HL-60/S4 (cell line): ENCODE measurements at regions not wholly inside any gene's neighbourhood (a gene's known extent, or its start where the extent isn't known, plus 50 kb on each side); places are given as distances from the start of the nearest gene placed in this dataset.

Experiments used
- in situ Hi-C: fragments of 300-500 bp; cut with MboI; formaldehyde crosslinking; loops from 2 replicates; pipeline ENCODE4 v1.14.3; 2022; ENCODE audit warnings: low sequenced_read_pairs

DNA sequence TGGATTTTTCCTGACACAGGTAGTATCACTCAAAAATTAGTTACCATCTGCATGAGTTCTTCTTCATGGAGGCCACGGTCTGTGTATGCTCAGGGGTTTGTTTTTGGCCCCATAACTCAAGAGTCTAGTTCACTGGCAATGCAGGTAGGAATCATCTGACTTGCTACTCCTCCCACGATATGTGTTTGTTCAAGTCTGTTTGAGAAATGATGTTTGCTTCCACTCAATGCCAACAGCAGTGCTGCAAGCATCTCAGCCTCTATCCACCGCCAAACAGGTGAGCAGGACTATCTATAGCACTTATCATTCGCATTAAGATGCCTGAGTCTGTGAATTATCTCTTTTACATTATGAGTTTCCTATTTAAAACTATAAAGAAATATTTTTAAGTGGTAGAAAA, 264.8 kb upstream of the PTGER4 start:
- in situ Hi-C loops = no loop called here

- in situ Hi-C loops = no loop called here
Measured at GRCh38 chr5:40413743-40414142, 266.0 kb upstream of the PTGER4 start.

DNA sequence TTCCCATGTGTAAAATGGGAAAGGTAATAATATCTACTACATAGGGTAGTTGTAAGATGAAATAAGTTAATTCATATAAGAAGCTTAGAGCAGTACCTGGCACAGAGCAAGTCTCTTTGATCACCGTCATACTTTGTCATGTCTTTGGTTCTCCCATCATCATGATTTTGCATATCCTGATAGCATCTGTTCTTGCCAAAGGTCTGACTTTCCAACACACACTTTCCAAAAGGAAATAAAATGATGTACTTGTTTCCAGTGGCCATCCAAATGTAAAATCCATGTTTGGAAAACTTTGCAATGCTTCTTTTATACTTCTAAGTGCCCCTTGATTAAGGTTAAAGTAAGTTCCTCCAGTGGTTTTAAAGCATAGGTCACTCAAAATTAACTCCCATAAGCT, 266.9 kb upstream of the PTGER4 start:
- in situ Hi-C loops = no loop called here

GRCh38 chr5:40410964-40411635, 268.6 kb upstream of the PTGER4 start:
- in situ Hi-C loops = no loop called here

DNA sequence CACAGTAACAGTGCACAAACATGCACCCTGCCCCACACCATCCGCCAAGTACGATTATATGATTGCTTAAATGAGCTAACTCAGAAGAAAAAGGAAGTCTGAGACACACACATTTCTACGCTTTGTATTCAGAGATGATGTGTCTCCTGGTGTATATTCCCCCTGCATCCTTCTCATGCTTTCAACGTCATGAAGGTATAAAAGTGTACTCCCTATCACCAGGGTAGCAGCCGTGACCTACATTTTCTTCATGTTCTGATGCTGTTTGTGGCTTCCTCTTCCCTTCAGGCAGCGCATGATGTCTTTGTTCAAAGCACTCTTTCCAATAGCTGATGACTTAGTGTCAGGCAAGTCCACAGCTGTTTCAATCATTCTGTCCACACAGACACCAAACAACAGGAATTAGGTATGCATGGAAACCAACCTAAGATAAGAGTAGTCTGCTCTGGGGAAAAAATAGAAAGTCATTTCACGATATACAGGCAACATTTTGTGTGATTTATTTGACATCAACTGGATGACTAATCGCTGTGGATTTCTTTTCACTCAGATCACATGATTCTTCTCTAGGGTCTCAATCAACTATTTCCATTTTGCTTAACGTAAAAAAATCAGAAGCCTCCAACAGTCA, 269.4 kb upstream of the PTGER4 start:
- in situ Hi-C loops = no loop called here

DNA sequence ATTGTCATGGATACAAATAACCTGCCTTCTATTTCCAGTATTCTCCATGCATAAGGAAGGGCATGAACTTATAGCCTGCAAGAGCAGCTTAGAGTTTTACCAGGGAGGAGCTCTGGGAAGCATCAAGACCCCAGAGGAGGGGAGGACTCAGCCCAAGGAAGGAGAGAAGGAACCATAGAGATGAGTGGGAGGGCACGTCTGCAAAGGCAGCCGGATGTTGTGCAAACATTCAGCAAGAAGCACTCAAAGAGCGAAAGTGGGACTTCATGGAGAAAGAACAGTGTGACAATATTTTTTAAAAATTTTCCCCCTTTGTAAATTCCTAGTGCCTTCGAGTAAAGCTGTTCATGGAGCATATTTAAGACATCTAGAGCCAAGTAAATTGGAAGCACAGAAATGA, 270.1 kb upstream of the PTGER4 start:
- in situ Hi-C loops = no loop called here

GRCh38 chr5:40406741-40407211, 272.9 kb upstream of the PTGER4 start:
- in situ Hi-C loops = no loop called here

GRCh38 chr5:40405996-40406740, 273.5 kb upstream of the PTGER4 start:
- in situ Hi-C loops = no loop called here

DNA sequence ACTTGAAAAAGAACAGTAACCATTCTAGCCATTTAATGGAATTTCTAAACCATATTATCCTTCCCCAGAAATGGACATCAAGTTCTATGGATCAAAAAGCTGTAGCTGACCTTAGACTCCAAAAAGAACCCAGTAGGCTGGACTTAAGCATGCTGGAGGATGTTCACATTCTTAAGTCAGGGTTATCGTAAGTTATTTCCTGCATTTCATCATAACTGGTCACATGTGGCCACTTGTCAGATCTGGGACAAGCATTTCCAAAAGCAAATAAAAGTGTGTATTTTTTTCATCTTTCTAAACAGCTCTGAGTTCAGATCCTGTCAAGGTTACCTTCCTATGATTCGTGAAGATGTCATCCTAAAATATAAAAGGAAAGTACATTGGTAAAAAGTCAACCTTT, 274.5 kb upstream of the PTGER4 start:
- in situ Hi-C loops = no loop called here

GRCh38 chr5:40404613-40405012, 275.1 kb upstream of the PTGER4 start:
- in situ Hi-C loops = no loop called here

DNA sequence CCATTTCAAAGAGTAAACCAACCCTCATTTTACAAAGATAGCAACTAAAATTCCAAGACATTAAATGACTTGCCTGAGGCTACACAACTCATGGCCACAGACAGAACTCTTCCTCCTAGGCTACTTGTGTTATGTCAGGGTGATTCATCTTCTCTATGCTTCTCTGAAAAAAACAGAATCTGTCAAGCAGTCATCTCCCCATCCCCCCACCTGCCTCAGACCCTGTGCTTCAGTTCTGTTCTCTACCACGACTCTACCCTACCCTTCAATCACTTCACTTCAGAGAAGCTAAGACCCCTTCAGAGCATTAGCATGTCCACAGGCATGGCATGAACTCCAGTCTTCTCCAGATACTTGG, 277.7 kb upstream of the PTGER4 start:
- in situ Hi-C loops = no loop called here

DNA sequence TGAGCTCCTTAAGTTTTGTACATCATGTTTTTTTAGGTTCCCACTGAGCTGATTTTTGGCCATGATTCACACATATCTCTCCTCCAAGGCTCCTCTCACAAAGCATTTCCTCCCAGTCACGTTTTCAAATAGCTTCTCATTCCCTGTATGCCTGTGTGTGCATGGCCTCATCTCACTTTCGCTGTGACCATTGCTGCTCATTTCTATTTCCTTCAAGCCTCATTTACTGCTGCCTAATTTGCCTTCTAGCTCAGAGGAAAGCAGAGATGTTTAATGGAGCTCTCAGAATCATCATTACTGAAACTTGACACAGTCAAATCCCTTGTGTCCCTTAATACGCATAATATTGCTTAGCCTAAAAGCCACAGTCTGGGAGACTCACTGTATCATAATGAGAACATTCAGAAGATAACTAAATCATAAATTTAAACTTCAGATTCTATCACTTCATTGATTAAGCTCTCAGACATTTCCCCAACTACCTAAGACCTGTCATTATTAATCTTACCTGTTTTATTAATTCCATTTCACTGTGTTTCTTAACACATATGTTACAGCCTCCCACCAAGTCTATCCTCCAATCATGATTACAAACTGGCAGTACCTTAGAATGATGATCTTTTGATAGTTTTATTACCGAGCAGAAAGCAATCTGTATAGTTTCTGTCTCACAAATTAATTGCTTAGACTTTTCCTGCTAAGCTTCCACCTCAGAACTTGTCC, 278.3 kb upstream of the PTGER4 start:
- in situ Hi-C loops = no loop called here

GRCh38 chr5:40400245-40400644, 279.5 kb upstream of the PTGER4 start:
- in situ Hi-C loops = no loop called here

DNA sequence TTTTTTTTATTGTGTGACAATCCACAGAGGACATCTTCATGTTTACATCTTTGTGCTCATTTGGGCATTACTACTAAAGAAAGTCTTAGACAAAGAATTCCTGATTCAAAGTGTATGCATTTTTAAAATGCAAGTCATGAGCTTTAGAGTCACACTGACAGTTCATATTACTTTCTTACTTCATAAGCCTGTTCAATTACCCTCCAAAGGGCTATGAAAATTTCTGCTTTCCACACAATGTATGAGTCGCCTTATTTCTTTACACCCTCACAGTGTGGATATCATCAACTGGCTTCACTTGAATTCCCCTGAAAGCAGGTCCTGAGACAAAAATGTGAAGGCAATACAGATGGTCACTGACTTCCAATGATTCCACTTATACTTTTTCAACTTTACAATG, 280.4 kb upstream of the PTGER4 start:
- in situ Hi-C loops = no loop called here

DNA sequence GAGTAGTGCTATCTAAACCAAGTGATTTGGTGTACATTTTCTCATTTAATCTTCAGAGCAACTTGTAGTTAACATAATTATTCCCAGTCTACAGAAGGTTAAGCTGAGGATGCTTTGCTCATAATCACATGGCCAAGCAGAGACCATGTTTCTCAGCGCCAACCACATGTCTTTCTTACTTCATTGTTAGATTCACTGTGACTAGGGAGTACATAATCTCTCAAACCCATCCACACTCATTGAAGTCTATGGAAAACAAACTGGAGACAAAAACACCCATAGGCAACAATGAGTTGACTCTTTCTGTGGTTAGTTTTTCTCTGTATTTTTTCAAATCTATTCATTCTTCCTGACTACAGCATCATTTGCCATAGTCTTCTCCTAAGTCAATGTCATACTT, 281.7 kb upstream of the PTGER4 start:
- in situ Hi-C loops = no loop called here

- in situ Hi-C loops = no loop called here
Measured at GRCh38 chr5:40397091-40397490, 282.6 kb upstream of the PTGER4 start.

- in situ Hi-C loops = no loop called here
Measured at GRCh38 chr5:40396317-40396716, 283.4 kb upstream of the PTGER4 start.

DNA sequence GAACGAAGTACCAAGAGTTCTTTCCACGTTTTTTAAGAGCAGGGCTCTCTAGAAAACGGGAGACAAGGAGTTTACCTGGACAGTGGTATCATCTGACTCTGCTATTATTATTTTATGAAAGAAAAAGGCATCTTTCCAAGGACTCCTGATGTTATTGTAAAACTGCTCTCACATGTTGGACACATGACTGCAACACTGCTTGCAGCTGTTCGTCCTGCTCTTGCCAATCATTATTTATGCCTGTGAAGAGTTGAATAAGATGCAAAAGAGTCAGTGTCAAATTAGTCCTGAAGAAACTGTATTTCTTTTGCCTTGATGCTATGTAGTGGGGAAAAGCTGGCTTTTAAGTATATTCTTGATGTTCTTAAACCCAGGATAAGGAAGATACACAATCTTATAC, 284.5 kb upstream of the PTGER4 start:
- in situ Hi-C loops = no loop called here

DNA sequence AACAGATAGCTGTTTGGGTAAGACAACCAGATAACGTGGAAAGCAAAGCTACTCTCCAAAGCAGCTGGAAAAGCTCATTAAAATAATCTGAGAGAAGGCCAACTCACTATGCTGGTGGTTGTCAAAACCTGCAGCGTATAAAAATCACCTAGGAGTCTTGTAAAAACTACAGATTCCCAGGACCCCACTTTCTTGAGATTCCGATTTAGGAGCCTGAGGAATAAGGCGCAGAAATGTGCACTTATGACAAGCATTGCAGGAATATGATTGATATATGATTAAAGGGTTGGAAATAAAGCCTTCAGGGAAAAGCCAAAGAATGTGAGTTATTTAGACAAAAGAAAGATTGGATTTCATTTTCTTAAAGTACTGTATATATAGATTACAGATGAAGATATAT, 285.0 kb upstream of the PTGER4 start:
- in situ Hi-C loops = no loop called here

- in situ Hi-C loops = no loop called here
Measured at GRCh38 chr5:40391642-40392041, 288.1 kb upstream of the PTGER4 start.

- in situ Hi-C loops = no loop called here
Measured at GRCh38 chr5:40390281-40391149, 289.2 kb upstream of the PTGER4 start.
